OCI-LY3 (cell line): ENCODE measurements at regions not wholly inside any gene's neighbourhood (a gene's known extent, or its start where the extent isn't known, plus 50 kb on each side); places are given as distances from the start of the nearest gene placed in this dataset.
A peak's percentile ranks its signal among the peaks of the same experiment; 100 is the strongest.

Source experiments
- H2AFZ ChIP-seq: fragments of 200-600, 300-600 bp; shearing (Covaris generic); 2 replicates; pipeline ENCODE4 v1.6.0; 2014; ENCODE audit warnings: antibody characterized with exemption, low read depth, low read length
- H3K27ac ChIP-seq: fragments of 200-600, 300-600 bp; sonication (generic); 2 replicates; pipeline ENCODE4 v1.5.1; 2014; ENCODE audit warnings: mild to moderate bottlenecking, low read length, moderate library complexity, mixed read lengths
- H3K27me3 ChIP-seq: fragments of 200-600, 300-600 bp; sonication (generic); 2 replicates; pipeline ENCODE4 v1.6.1; 2014; ENCODE audit warnings: low read depth, low read length, mixed read lengths
- H3K36me3 ChIP-seq: fragments of 200-600, 300-600 bp; sonication (generic); replicated peaks from 2 replicates; pipeline ENCODE3; 2014; ENCODE audit warnings: low read depth, low read length, mixed read lengths
- H3K4me1 ChIP-seq: fragments of 300-600, 200-600 bp; sonication (generic); 2 replicates; pipeline ENCODE4 v1.6.1; 2014; ENCODE audit warnings: low read length, mixed read lengths
- H3K4me2 ChIP-seq: fragments of 200-600, 300-600 bp; sonication (generic); 2 replicates; pipeline ENCODE4 v1.6.1; 2014; ENCODE audit warnings: low read length, mixed read lengths
- H3K4me3 ChIP-seq: fragments of 300-600, 200-600 bp; sonication (generic); 2 replicates; pipeline ENCODE4 v1.5.1; 2014; ENCODE audit warnings: antibody characterized with exemption, mild to moderate bottlenecking, low read length, moderate library complexity
- H3K79me2 ChIP-seq: fragments of 300-600, 200-600 bp; shearing (Covaris generic); 2 replicates; pipeline ENCODE4 v1.6.1; 2014; ENCODE audit warnings: mild to moderate bottlenecking, low read length, mixed read lengths
- H3K9ac ChIP-seq: fragments of 300-600, 200-600 bp; shearing (Covaris generic); 2 replicates; pipeline ENCODE4 v1.6.0; 2014; ENCODE audit warnings: mild to moderate bottlenecking, low read length, moderate library complexity
- H3K9me3 ChIP-seq: fragments of 200-600, 300-600 bp; shearing (Covaris generic); 2 replicates; pipeline ENCODE4 v1.6.1; 2014; ENCODE audit warnings: low read length, mixed read lengths; ENCODE audit not compliant: insufficient read depth
- H4K20me1 ChIP-seq: fragments of 200-600, 300-600 bp; sonication (generic); 2 replicates; pipeline ENCODE4 v1.6.1; 2016; ENCODE audit warnings: low read length, mixed read lengths; ENCODE audit not compliant: insufficient read depth
- CTCF ChIP-seq: fragments of 200-600, 300-600 bp; sonication (generic); IDR thresholded peaks from 2 replicates; pipeline ENCODE4 v1.5.1; 2014; ENCODE audit warnings: antibody characterized with exemption, low read length, low read depth
- EZH2phosphoT487 ChIP-seq: fragments of 200-600 bp; shearing (Covaris generic); IDR thresholded peaks from 2 replicates; pipeline ENCODE4 v1.6.1; 2018; ENCODE audit warnings: antibody characterized with exemption, mixed run types, low read depth

- H3K79me2 ChIP-seq: no peaks in the 10 kb centered on the region
- no peak for TF ChIP-seq EZH2phosphoT487
- TF ChIP-seq CTCF: no peak
Measured at GRCh38 chr2:204024906-204025475, 88.4 kb downstream of the ICOS start.

DNA sequence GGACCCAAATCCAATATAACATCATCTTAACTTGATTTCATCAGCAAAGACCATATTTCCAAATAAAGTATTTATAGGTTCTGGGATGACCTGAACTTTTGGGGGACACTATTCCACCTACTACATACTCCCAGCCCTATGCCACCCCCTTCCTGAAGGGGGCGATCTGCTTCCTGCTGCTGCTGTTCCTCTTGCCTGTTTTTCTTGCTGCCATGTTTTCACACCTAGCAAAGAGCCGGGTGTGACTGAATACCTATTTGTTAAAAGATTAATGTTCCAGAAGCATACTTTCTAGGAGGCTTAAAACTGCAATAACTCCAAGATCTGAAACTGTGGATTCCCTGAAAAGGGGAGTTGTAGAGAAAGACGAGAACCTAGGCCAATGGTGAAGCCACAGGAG lies 89.7 kb downstream of the ICOS start:
- Histone ChIP-seq H2AFZ (0 out of 2 replicates have a peak overlapping the region, but pooled peaks have one; percentile 8), H3K27me3 (no peaks in the 10 kb centered on the region), H3K4me2 (peak overlapping the region; percentile 64), H3K9ac (peak overlapping the region; percentile 67), H3K79me2 (no peaks in the 10 kb centered on the region), H3K36me3 (no peaks in the 10 kb centered on the region), H3K4me1 (peaks cover 87% of the 10 kb centered on the region), H3K27ac (peak overlapping the region; percentile 98), H4K20me1 (no peaks in the 10 kb centered on the region), H3K9me3 (no peaks in the 10 kb centered on the region), H3K4me3 (no peak overlapping the region)
- no peak for TF ChIP-seq EZH2phosphoT487
- TF ChIP-seq CTCF: peak; percentile 69

More at GRCh38 chr2:204024906-204025475, 88.4 kb downstream of the ICOS start:
- H2AFZ ChIP-seq: peak overlapping the region; percentile 9; the same call in 1 of the 2 replicates
- peak overlapping the region; percentile 98 for H3K27ac ChIP-seq
- no peaks in the 10 kb centered on the region for H3K27me3 ChIP-seq
- peaks cover 3% of the 10 kb centered on the region; the same call in 1 of the 2 replicates for H3K9me3 ChIP-seq
- H3K4me3 ChIP-seq: no peak overlapping the region
- H3K4me2 ChIP-seq: peak overlapping the region; percentile 19
- peaks cover 4% of the 10 kb centered on the region for H3K36me3 ChIP-seq
- H3K4me1 ChIP-seq: peaks cover 91% of the 10 kb centered on the region
- no peaks in the 10 kb centered on the region for H4K20me1 ChIP-seq
- peak overlapping the region; percentile 93 for H3K9ac ChIP-seq

- Histone ChIP-seq H3K4me3 (peak overlapping the region; percentile 45), H3K79me2 (no peaks in the 10 kb centered on the region), H3K36me3 (no peaks in the 10 kb centered on the region), H3K27ac (peak overlapping the region; percentile 98), H3K4me2 (peak overlapping the region; percentile 64), H3K9ac (peak overlapping the region; percentile 67), H3K27me3 (no peaks in the 10 kb centered on the region), H3K4me1 (peaks cover 87% of the 10 kb centered on the region), H4K20me1 (no peaks in the 10 kb centered on the region), H2AFZ (no peak overlapping the region), H3K9me3 (no peaks in the 10 kb centered on the region)
- TF ChIP-seq EZH2phosphoT487: no peak
- TF ChIP-seq CTCF: no peak
Measured at GRCh38 chr2:204027091-204027490, 90.5 kb downstream of the ICOS start.

GRCh38 chr2:204030322-204030721 lies 93.8 kb downstream of the ICOS start:
- Histone ChIP-seq H3K79me2 (no peaks in the 10 kb centered on the region), H3K4me2 (no peak overlapping the region), H3K9me3 (no peaks in the 10 kb centered on the region), H3K9ac (no peak overlapping the region), H3K4me1 (peaks cover 59% of the 10 kb centered on the region), H3K4me3 (no peak overlapping the region), H2AFZ (no peak overlapping the region), H3K27ac (no peak overlapping the region), H4K20me1 (no peaks in the 10 kb centered on the region), H3K27me3 (no peaks in the 10 kb centered on the region), H3K36me3 (no peaks in the 10 kb centered on the region)
- TF ChIP-seq CTCF: no peak
- TF ChIP-seq EZH2phosphoT487: no peak
